22Rv1 (cell line): ENCODE measurements at regions not wholly inside any gene's neighbourhood (a gene's known extent, or its start where the extent isn't known, plus 50 kb on each side); places are given as distances from the start of the nearest gene placed in this dataset.

Experiments used
- ZFX ChIP-seq: fragments of 450-650 bp; IDR thresholded peaks from 2 replicates; pipeline ENCODE4 v1.6.1; 2017; ENCODE audit warnings: antibody characterized with exemption, borderline replicate concordance
- TF ChIP-seq, protein P1 (sequence below): fragments of 450-650 bp; IDR thresholded peaks from 2 replicates; pipeline ENCODE4 v1.5.1; 2017; ENCODE audit warnings: mild to moderate bottlenecking

- TF ChIP-seq, protein P1, sequence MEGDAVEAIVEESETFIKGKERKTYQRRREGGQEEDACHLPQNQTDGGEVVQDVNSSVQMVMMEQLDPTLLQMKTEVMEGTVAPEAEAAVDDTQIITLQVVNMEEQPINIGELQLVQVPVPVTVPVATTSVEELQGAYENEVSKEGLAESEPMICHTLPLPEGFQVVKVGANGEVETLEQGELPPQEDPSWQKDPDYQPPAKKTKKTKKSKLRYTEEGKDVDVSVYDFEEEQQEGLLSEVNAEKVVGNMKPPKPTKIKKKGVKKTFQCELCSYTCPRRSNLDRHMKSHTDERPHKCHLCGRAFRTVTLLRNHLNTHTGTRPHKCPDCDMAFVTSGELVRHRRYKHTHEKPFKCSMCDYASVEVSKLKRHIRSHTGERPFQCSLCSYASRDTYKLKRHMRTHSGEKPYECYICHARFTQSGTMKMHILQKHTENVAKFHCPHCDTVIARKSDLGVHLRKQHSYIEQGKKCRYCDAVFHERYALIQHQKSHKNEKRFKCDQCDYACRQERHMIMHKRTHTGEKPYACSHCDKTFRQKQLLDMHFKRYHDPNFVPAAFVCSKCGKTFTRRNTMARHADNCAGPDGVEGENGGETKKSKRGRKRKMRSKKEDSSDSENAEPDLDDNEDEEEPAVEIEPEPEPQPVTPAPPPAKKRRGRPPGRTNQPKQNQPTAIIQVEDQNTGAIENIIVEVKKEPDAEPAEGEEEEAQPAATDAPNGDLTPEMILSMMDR: no peak
- no peak for TF ChIP-seq ZFX
Observed at GRCh38 chr5:84741056-84741455, 356.4 kb upstream of the EDIL3 start.
